HL-60 (cell line): ENCODE measurements at regions not wholly inside any gene's neighbourhood (a gene's known extent, or its start where the extent isn't known, plus 50 kb on each side); places are given as distances from the start of the nearest gene placed in this dataset.

Experiments
- GABPA ChIP-seq: IDR thresholded peaks from 2 replicates; pipeline ENCODE4 v1.6.1; 2012; ENCODE audit warnings: low read depth
- POLR2AphosphoS5 ChIP-seq: IDR thresholded peaks from 2 replicates; pipeline ENCODE4 v1.6.1; 2012; ENCODE audit warnings: low read depth
- SPI1 ChIP-seq: IDR thresholded peaks from 2 replicates; pipeline ENCODE4 v1.6.1; 2012; ENCODE audit warnings: low read depth, mild to moderate bottlenecking, borderline replicate concordance
- TF ChIP-seq, protein P1 (sequence below): IDR thresholded peaks from one replicate; pipeline ENCODE4 v1.5.1; 2011; ENCODE audit warnings: low read length, control low read depth, inconsistent platforms; ENCODE audit not compliant: insufficient read depth
- TF ChIP-seq, protein P2 (sequence below): IDR thresholded peaks from 2 replicates; pipeline ENCODE4 v1.6.1; 2012; ENCODE audit warnings: low read depth; ENCODE audit not compliant: insufficient replicate concordance

- TF ChIP-seq, protein P1, sequence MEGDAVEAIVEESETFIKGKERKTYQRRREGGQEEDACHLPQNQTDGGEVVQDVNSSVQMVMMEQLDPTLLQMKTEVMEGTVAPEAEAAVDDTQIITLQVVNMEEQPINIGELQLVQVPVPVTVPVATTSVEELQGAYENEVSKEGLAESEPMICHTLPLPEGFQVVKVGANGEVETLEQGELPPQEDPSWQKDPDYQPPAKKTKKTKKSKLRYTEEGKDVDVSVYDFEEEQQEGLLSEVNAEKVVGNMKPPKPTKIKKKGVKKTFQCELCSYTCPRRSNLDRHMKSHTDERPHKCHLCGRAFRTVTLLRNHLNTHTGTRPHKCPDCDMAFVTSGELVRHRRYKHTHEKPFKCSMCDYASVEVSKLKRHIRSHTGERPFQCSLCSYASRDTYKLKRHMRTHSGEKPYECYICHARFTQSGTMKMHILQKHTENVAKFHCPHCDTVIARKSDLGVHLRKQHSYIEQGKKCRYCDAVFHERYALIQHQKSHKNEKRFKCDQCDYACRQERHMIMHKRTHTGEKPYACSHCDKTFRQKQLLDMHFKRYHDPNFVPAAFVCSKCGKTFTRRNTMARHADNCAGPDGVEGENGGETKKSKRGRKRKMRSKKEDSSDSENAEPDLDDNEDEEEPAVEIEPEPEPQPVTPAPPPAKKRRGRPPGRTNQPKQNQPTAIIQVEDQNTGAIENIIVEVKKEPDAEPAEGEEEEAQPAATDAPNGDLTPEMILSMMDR, result no peak
- TF ChIP-seq POLR2AphosphoS5, result no peak
- no peak for TF ChIP-seq GABPA
- TF ChIP-seq, protein P2, sequence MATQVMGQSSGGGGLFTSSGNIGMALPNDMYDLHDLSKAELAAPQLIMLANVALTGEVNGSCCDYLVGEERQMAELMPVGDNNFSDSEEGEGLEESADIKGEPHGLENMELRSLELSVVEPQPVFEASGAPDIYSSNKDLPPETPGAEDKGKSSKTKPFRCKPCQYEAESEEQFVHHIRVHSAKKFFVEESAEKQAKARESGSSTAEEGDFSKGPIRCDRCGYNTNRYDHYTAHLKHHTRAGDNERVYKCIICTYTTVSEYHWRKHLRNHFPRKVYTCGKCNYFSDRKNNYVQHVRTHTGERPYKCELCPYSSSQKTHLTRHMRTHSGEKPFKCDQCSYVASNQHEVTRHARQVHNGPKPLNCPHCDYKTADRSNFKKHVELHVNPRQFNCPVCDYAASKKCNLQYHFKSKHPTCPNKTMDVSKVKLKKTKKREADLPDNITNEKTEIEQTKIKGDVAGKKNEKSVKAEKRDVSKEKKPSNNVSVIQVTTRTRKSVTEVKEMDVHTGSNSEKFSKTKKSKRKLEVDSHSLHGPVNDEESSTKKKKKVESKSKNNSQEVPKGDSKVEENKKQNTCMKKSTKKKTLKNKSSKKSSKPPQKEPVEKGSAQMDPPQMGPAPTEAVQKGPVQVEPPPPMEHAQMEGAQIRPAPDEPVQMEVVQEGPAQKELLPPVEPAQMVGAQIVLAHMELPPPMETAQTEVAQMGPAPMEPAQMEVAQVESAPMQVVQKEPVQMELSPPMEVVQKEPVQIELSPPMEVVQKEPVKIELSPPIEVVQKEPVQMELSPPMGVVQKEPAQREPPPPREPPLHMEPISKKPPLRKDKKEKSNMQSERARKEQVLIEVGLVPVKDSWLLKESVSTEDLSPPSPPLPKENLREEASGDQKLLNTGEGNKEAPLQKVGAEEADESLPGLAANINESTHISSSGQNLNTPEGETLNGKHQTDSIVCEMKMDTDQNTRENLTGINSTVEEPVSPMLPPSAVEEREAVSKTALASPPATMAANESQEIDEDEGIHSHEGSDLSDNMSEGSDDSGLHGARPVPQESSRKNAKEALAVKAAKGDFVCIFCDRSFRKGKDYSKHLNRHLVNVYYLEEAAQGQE, result no peak
- TF ChIP-seq SPI1, result no peak
These were observed 68.8 kb upstream of the TACR1 start for GRCh38 chr2:75268112-75268511.
